ENCODE measurements at regions not wholly inside any gene's neighbourhood (a gene's known extent, or its start where the extent isn't known, plus 50 kb on each side); places are given as distances from the start of the nearest gene placed in this dataset.

- Histone ChIP-seq H3K4me1 (ENCODE audit: control insufficient read depth in 2 of 2, insufficient read depth in 2 of 2, low read length in 2 of 2) (no peaks in the 10 kb centered on the region), H3K9me3 (ENCODE audit: control insufficient read depth in 2 of 2, low read length in 2 of 2) (no peaks in the 10 kb centered on the region), H3K36me3 (ENCODE audit: control insufficient read depth in 2 of 2, insufficient read depth in 2 of 2, low read length in 2 of 2) (no peaks in the 10 kb centered on the region), H3K27me3 (ENCODE audit: control insufficient read depth in 2 of 2, insufficient read depth in 2 of 2, low read length in 2 of 2) (no peaks in the 10 kb centered on the region), H3K4me3 (ENCODE audit: low read length in 2 of 2) (no peak overlapping the region), H3K27ac (ENCODE audit: low read depth in 2 of 2, low read length in 2 of 2) (no peak overlapping the region), H3K9ac (ENCODE audit: low read depth in 1 of 2, low read length in 2 of 2) (no peak overlapping the region)
Measured at GRCh38 chr3:189466004-189466403, 165.2 kb upstream of the TP63 start.

- Histone ChIP-seq H3K4me3 (ENCODE audit: low read length in 2 of 2) (no peak overlapping the region), H3K27ac (ENCODE audit: low read depth in 2 of 2, low read length in 2 of 2) (no peak overlapping the region), H3K9ac (ENCODE audit: low read depth in 1 of 2, low read length in 2 of 2) (no peak overlapping the region), H3K9me3 (ENCODE audit: control insufficient read depth in 2 of 2, low read length in 2 of 2) (no peaks in the 10 kb centered on the region), H3K36me3 (ENCODE audit: control insufficient read depth in 2 of 2, insufficient read depth in 2 of 2, low read length in 2 of 2) (no peaks in the 10 kb centered on the region), H3K4me1 (ENCODE audit: control insufficient read depth in 2 of 2, insufficient read depth in 2 of 2, low read length in 2 of 2) (no peaks in the 10 kb centered on the region), H3K27me3 (ENCODE audit: control insufficient read depth in 2 of 2, insufficient read depth in 2 of 2, low read length in 2 of 2) (no peaks in the 10 kb centered on the region)
Measured at GRCh38 chr3:189467451-189467850, 163.7 kb upstream of the TP63 start.

- no peaks in the 10 kb centered on the region for H3K4me1 ChIP-seq (ENCODE audit: control insufficient read depth in 2 of 2, insufficient read depth in 2 of 2, low read length in 2 of 2)
- no peak overlapping the region for H3K4me3 ChIP-seq (ENCODE audit: low read length in 2 of 2)
- H3K9ac ChIP-seq (ENCODE audit: low read depth in 1 of 2, low read length in 2 of 2), result no peak overlapping the region
- H3K9me3 ChIP-seq (ENCODE audit: control insufficient read depth in 2 of 2, low read length in 2 of 2), result no peaks in the 10 kb centered on the region
- no peaks in the 10 kb centered on the region for H3K27me3 ChIP-seq (ENCODE audit: control insufficient read depth in 2 of 2, insufficient read depth in 2 of 2, low read length in 2 of 2)
- H3K36me3 ChIP-seq (ENCODE audit: control insufficient read depth in 2 of 2, insufficient read depth in 2 of 2, low read length in 2 of 2), result no peaks in the 10 kb centered on the region
- H3K27ac ChIP-seq (ENCODE audit: low read depth in 2 of 2, low read length in 2 of 2), result no peak overlapping the region
Measured at GRCh38 chr3:189474944-189475343, 156.2 kb upstream of the TP63 start.

- no peaks in the 10 kb centered on the region for H3K4me1 ChIP-seq (ENCODE audit: control insufficient read depth in 2 of 2, insufficient read depth in 2 of 2, low read length in 2 of 2)
- no peaks in the 10 kb centered on the region for H3K9me3 ChIP-seq (ENCODE audit: control insufficient read depth in 2 of 2, low read length in 2 of 2)
- no peaks in the 10 kb centered on the region for H3K36me3 ChIP-seq (ENCODE audit: control insufficient read depth in 2 of 2, insufficient read depth in 2 of 2, low read length in 2 of 2)
- H3K27me3 ChIP-seq (ENCODE audit: control insufficient read depth in 2 of 2, insufficient read depth in 2 of 2, low read length in 2 of 2), result no peaks in the 10 kb centered on the region
- H3K4me3 ChIP-seq (ENCODE audit: low read length in 2 of 2), result no peak overlapping the region
- H3K27ac ChIP-seq (ENCODE audit: low read depth in 2 of 2, low read length in 2 of 2), result no peak overlapping the region
- H3K9ac ChIP-seq (ENCODE audit: low read depth in 1 of 2, low read length in 2 of 2), result no peak overlapping the region
Measured at GRCh38 chr3:189477614-189478013, 153.6 kb upstream of the TP63 start.

- Histone ChIP-seq H3K4me1 (ENCODE audit: control insufficient read depth in 2 of 2, insufficient read depth in 2 of 2, low read length in 2 of 2) (no peaks in the 10 kb centered on the region), H3K27ac (ENCODE audit: low read depth in 2 of 2, low read length in 2 of 2) (no peak overlapping the region), H3K27me3 (ENCODE audit: control insufficient read depth in 2 of 2, insufficient read depth in 2 of 2, low read length in 2 of 2) (no peaks in the 10 kb centered on the region), H3K4me3 (ENCODE audit: low read length in 2 of 2) (no peak overlapping the region), H3K36me3 (ENCODE audit: control insufficient read depth in 2 of 2, insufficient read depth in 2 of 2, low read length in 2 of 2) (no peaks in the 10 kb centered on the region), H3K9me3 (ENCODE audit: control insufficient read depth in 2 of 2, low read length in 2 of 2) (no peaks in the 10 kb centered on the region), H3K9ac (ENCODE audit: low read depth in 1 of 2, low read length in 2 of 2) (no peak overlapping the region)
Measured at GRCh38 chr3:189486556-189486955, 144.6 kb upstream of the TP63 start.

- Histone ChIP-seq H3K27me3 (ENCODE audit: control insufficient read depth in 2 of 2, insufficient read depth in 2 of 2, low read length in 2 of 2) (no peaks in the 10 kb centered on the region), H3K9ac (ENCODE audit: low read depth in 1 of 2, low read length in 2 of 2) (no peak overlapping the region), H3K36me3 (ENCODE audit: control insufficient read depth in 2 of 2, insufficient read depth in 2 of 2, low read length in 2 of 2) (no peaks in the 10 kb centered on the region)
Measured at GRCh38 chr3:189488241-189488767, 142.9 kb upstream of the TP63 start.

GRCh38 chr3:189490337-189490736 lies 140.9 kb upstream of the TP63 start:
- Histone ChIP-seq H3K9me3 (ENCODE audit: control insufficient read depth in 2 of 2, low read length in 2 of 2) (no peaks in the 10 kb centered on the region), H3K27ac (ENCODE audit: low read depth in 2 of 2, low read length in 2 of 2) (no peak overlapping the region), H3K4me1 (ENCODE audit: control insufficient read depth in 2 of 2, insufficient read depth in 2 of 2, low read length in 2 of 2) (no peaks in the 10 kb centered on the region), H3K4me3 (ENCODE audit: low read length in 2 of 2) (no peak overlapping the region), H3K27me3 (ENCODE audit: control insufficient read depth in 2 of 2, insufficient read depth in 2 of 2, low read length in 2 of 2) (no peaks in the 10 kb centered on the region), H3K36me3 (ENCODE audit: control insufficient read depth in 2 of 2, insufficient read depth in 2 of 2, low read length in 2 of 2) (no peaks in the 10 kb centered on the region), H3K9ac (ENCODE audit: low read depth in 1 of 2, low read length in 2 of 2) (no peak overlapping the region)

More at GRCh38 chr3:189488241-189488767, 142.9 kb upstream of the TP63 start:
- no peaks in the 10 kb centered on the region for H3K9me3 ChIP-seq (ENCODE audit: control insufficient read depth in 2 of 2, low read length in 2 of 2)
- no peak overlapping the region for H3K4me3 ChIP-seq (ENCODE audit: low read length in 2 of 2)
- no peak overlapping the region for H3K27ac ChIP-seq (ENCODE audit: low read depth in 2 of 2, low read length in 2 of 2)
- no peaks in the 10 kb centered on the region for H3K4me1 ChIP-seq (ENCODE audit: control insufficient read depth in 2 of 2, insufficient read depth in 2 of 2, low read length in 2 of 2)

- Histone ChIP-seq H3K27ac (ENCODE audit: low read depth in 2 of 2, low read length in 2 of 2) (no peak overlapping the region), H3K4me3 (ENCODE audit: low read length in 2 of 2) (no peak overlapping the region)
Measured at GRCh38 chr3:189490749-189491148, 140.4 kb upstream of the TP63 start.

GRCh38 chr3:189491831-189492230 lies 139.4 kb upstream of the TP63 start:
- no peaks in the 10 kb centered on the region for H3K9me3 ChIP-seq (ENCODE audit: control insufficient read depth in 2 of 2, low read length in 2 of 2)

More at GRCh38 chr3:189490749-189491148, 140.4 kb upstream of the TP63 start:
- H3K4me1 ChIP-seq (ENCODE audit: control insufficient read depth in 2 of 2, insufficient read depth in 2 of 2, low read length in 2 of 2), result no peaks in the 10 kb centered on the region
- H3K27me3 ChIP-seq (ENCODE audit: control insufficient read depth in 2 of 2, insufficient read depth in 2 of 2, low read length in 2 of 2), result no peaks in the 10 kb centered on the region
- no peaks in the 10 kb centered on the region for H3K9me3 ChIP-seq (ENCODE audit: control insufficient read depth in 2 of 2, low read length in 2 of 2)
- H3K9ac ChIP-seq (ENCODE audit: low read depth in 1 of 2, low read length in 2 of 2), result no peak overlapping the region
- no peaks in the 10 kb centered on the region for H3K36me3 ChIP-seq (ENCODE audit: control insufficient read depth in 2 of 2, insufficient read depth in 2 of 2, low read length in 2 of 2)

GRCh38 chr3:189493271-189493670 lies 137.9 kb upstream of the TP63 start:
- no peak overlapping the region for H3K9ac ChIP-seq (ENCODE audit: low read depth in 1 of 2, low read length in 2 of 2)
- H3K27me3 ChIP-seq (ENCODE audit: control insufficient read depth in 2 of 2, insufficient read depth in 2 of 2, low read length in 2 of 2), result no peaks in the 10 kb centered on the region
- no peaks in the 10 kb centered on the region for H3K4me1 ChIP-seq (ENCODE audit: control insufficient read depth in 2 of 2, insufficient read depth in 2 of 2, low read length in 2 of 2)
- no peaks in the 10 kb centered on the region for H3K36me3 ChIP-seq (ENCODE audit: control insufficient read depth in 2 of 2, insufficient read depth in 2 of 2, low read length in 2 of 2)
- no peak overlapping the region for H3K27ac ChIP-seq (ENCODE audit: low read depth in 2 of 2, low read length in 2 of 2)
- no peaks in the 10 kb centered on the region for H3K9me3 ChIP-seq (ENCODE audit: control insufficient read depth in 2 of 2, low read length in 2 of 2)
- no peak overlapping the region for H3K4me3 ChIP-seq (ENCODE audit: low read length in 2 of 2)

More at GRCh38 chr3:189491831-189492230, 139.4 kb upstream of the TP63 start:
- Histone ChIP-seq H3K36me3 (ENCODE audit: control insufficient read depth in 2 of 2, insufficient read depth in 2 of 2, low read length in 2 of 2) (no peaks in the 10 kb centered on the region), H3K9ac (ENCODE audit: low read depth in 1 of 2, low read length in 2 of 2) (no peak overlapping the region), H3K27ac (ENCODE audit: low read depth in 2 of 2, low read length in 2 of 2) (no peak overlapping the region), H3K27me3 (ENCODE audit: control insufficient read depth in 2 of 2, insufficient read depth in 2 of 2, low read length in 2 of 2) (no peaks in the 10 kb centered on the region), H3K4me1 (ENCODE audit: control insufficient read depth in 2 of 2, insufficient read depth in 2 of 2, low read length in 2 of 2) (no peaks in the 10 kb centered on the region), H3K4me3 (ENCODE audit: low read length in 2 of 2) (no peak overlapping the region)

GRCh38 chr3:189494632-189495031 lies 136.6 kb upstream of the TP63 start:
- Histone ChIP-seq H3K36me3 (ENCODE audit: control insufficient read depth in 2 of 2, insufficient read depth in 2 of 2, low read length in 2 of 2) (no peaks in the 10 kb centered on the region), H3K4me1 (ENCODE audit: control insufficient read depth in 2 of 2, insufficient read depth in 2 of 2, low read length in 2 of 2) (no peaks in the 10 kb centered on the region), H3K27me3 (ENCODE audit: control insufficient read depth in 2 of 2, insufficient read depth in 2 of 2, low read length in 2 of 2) (no peaks in the 10 kb centered on the region), H3K9me3 (ENCODE audit: control insufficient read depth in 2 of 2, low read length in 2 of 2) (no peaks in the 10 kb centered on the region), H3K9ac (ENCODE audit: low read depth in 1 of 2, low read length in 2 of 2) (no peak overlapping the region), H3K27ac (ENCODE audit: low read depth in 2 of 2, low read length in 2 of 2) (no peak overlapping the region), H3K4me3 (ENCODE audit: low read length in 2 of 2) (no peak overlapping the region)

Measured in mucosa of rectum (tissue), 2 donors.